ENCODE measurements at regions not wholly inside any gene's neighbourhood (a gene's known extent, or its start where the extent isn't known, plus 50 kb on each side); places are given as distances from the start of the nearest gene placed in this dataset.
"Not testable (repeated sequence)": the region's sequence is repeated elsewhere in the genome, so short reads cannot be mapped to it uniquely, and the experiment has no call there.

DNA sequence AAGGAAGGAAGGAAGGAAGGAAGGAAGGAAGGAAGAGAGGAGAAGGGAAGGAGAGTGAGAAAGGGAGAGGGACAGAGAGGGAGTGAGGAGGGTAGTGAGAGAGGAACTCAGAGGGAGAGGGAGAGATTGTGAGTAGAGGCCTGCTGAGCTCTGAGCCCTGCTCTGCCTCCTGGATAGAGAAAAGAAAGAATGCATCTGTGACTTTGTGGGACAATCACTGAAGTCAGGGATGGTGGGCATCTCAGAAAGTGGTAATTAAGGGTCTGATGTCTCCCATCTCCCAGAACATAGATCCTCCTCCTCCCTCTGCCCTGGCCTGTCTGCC, 142.9 kb upstream of the BANK1 start:
- TF ChIP-seq, protein P1, sequence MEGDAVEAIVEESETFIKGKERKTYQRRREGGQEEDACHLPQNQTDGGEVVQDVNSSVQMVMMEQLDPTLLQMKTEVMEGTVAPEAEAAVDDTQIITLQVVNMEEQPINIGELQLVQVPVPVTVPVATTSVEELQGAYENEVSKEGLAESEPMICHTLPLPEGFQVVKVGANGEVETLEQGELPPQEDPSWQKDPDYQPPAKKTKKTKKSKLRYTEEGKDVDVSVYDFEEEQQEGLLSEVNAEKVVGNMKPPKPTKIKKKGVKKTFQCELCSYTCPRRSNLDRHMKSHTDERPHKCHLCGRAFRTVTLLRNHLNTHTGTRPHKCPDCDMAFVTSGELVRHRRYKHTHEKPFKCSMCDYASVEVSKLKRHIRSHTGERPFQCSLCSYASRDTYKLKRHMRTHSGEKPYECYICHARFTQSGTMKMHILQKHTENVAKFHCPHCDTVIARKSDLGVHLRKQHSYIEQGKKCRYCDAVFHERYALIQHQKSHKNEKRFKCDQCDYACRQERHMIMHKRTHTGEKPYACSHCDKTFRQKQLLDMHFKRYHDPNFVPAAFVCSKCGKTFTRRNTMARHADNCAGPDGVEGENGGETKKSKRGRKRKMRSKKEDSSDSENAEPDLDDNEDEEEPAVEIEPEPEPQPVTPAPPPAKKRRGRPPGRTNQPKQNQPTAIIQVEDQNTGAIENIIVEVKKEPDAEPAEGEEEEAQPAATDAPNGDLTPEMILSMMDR (IDR thresholded peaks at IDR 0.05; ENCODE audit: poor library complexity, severe bottlenecking): no peak
- DNase-seq (ENCODE audit: low spot score) (no peak), ATAC-seq (ENCODE audit: low read depth) (no peak)
- Histone ChIP-seq H3K4me1 (ENCODE audit: insufficient read depth, poor library complexity, severe bottlenecking) (peaks cover 14% of the 10 kb centered on the region), H3K36me3 (ENCODE audit: low read depth) (no peaks in the 10 kb centered on the region), H3K9me3 (ENCODE audit: severe bottlenecking) (no peaks in the 10 kb centered on the region), H3K4me3 (ENCODE audit: severe bottlenecking) (no peak overlapping the region), H3K27me3 (ENCODE audit: insufficient read depth, poor library complexity, severe bottlenecking) (no peaks in the 10 kb centered on the region), H3K27ac (ENCODE audit: poor library complexity, severe bottlenecking) (no peak overlapping the region)

- no peak overlapping the region for H3K27ac ChIP-seq (ENCODE audit: poor library complexity, severe bottlenecking)
- TF ChIP-seq, protein P1 (IDR thresholded peaks at IDR 0.05; ENCODE audit: poor library complexity, severe bottlenecking): no peak
- H3K27me3 ChIP-seq (ENCODE audit: insufficient read depth, poor library complexity, severe bottlenecking): no peaks in the 10 kb centered on the region
- H3K9me3 ChIP-seq (ENCODE audit: severe bottlenecking): no peaks in the 10 kb centered on the region
- H3K4me3 ChIP-seq (ENCODE audit: severe bottlenecking): no peak overlapping the region
- DNase-seq (ENCODE audit: low spot score): no peak
- no peak for ATAC-seq (ENCODE audit: low read depth)
- H3K36me3 ChIP-seq (ENCODE audit: low read depth): no peaks in the 10 kb centered on the region
- H3K4me1 ChIP-seq (ENCODE audit: insufficient read depth, poor library complexity, severe bottlenecking): peaks cover 5% of the 10 kb centered on the region
These were observed 146.0 kb upstream of the BANK1 start for GRCh38 chr4:101644516-101644915.

DNA sequence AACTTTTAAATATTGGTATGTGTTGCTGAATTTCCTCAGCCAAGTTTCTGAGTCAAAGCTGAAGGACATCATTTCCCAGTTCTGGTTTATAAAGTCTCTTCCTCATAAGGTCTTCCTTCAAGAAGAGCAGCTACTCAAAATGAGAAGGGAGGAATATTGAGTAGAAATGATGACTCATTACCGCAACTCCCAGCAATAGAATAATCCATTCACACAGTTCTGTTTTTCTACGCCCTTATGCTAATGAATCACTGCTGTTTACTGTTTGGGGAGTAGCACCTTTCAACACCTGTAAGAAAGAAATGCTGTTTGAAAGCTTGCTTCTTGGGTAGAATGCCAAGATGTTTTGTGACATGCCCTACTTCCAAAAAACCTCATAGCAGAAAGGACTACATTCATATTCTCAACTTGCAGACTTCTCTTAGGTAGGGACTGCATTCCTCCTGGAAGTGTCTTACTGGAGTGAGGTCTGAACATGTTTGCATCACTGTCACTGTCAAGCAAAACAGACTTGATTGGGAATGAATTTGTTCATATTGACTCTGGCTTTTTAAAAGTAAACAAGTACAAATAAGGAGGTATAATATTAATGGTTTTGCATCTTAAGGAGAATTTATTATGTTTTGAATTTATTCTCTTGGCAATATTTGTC, 147.2 kb upstream of the BANK1 start:
- peaks cover 5% of the 10 kb centered on the region for H3K4me1 ChIP-seq (ENCODE audit: insufficient read depth, poor library complexity, severe bottlenecking)
- H3K4me3 ChIP-seq (ENCODE audit: severe bottlenecking): no peak overlapping the region
- TF ChIP-seq, protein P1 (IDR thresholded peaks at IDR 0.05; ENCODE audit: poor library complexity, severe bottlenecking): no peak
- no peaks in the 10 kb centered on the region for H3K9me3 ChIP-seq (ENCODE audit: severe bottlenecking)
- H3K36me3 ChIP-seq (ENCODE audit: low read depth): no peaks in the 10 kb centered on the region
- no peak for DNase-seq (ENCODE audit: low spot score)
- no peaks in the 10 kb centered on the region for H3K27me3 ChIP-seq (ENCODE audit: insufficient read depth, poor library complexity, severe bottlenecking)
- H3K27ac ChIP-seq (ENCODE audit: poor library complexity, severe bottlenecking): no peak overlapping the region
- peak; percentile 27; the same call in 1 of the 3 replicates for ATAC-seq (ENCODE audit: low read depth)

- not testable (repeated sequence) for H3K9me3 ChIP-seq (ENCODE audit: severe bottlenecking); H3K4me1 ChIP-seq (ENCODE audit: insufficient read depth, poor library complexity, severe bottlenecking); H3K27me3 ChIP-seq (ENCODE audit: insufficient read depth, poor library complexity, severe bottlenecking); DNase-seq (ENCODE audit: low spot score); ATAC-seq (ENCODE audit: low read depth); H3K4me3 ChIP-seq (ENCODE audit: severe bottlenecking); H3K27ac ChIP-seq (ENCODE audit: poor library complexity, severe bottlenecking); H3K36me3 ChIP-seq (ENCODE audit: low read depth)
These were observed 157.8 kb upstream of the BANK1 start for GRCh38 chr4:101632766-101633165.

- Histone ChIP-seq H3K4me3 (ENCODE audit: severe bottlenecking) (no peak overlapping the region), H3K27ac (ENCODE audit: poor library complexity, severe bottlenecking) (no peak overlapping the region), H3K36me3 (ENCODE audit: low read depth) (no peaks in the 10 kb centered on the region), H3K4me1 (ENCODE audit: insufficient read depth, poor library complexity, severe bottlenecking) (no peaks in the 10 kb centered on the region), H3K9me3 (ENCODE audit: severe bottlenecking) (no peaks in the 10 kb centered on the region), H3K27me3 (ENCODE audit: insufficient read depth, poor library complexity, severe bottlenecking) (no peaks in the 10 kb centered on the region)
- no peak for DNase-seq (ENCODE audit: low spot score)
- ATAC-seq (ENCODE audit: low read depth): no peak
- TF ChIP-seq, protein P1 (IDR thresholded peaks at IDR 0.05; ENCODE audit: poor library complexity, severe bottlenecking): no peak
These were observed 160.1 kb upstream of the BANK1 start for GRCh38 chr4:101630319-101630986.
